ENCODE measurements at regions not wholly inside any gene's neighbourhood (a gene's known extent, or its start where the extent isn't known, plus 50 kb on each side); places are given as distances from the start of the nearest gene placed in this dataset.

- DNase-seq = no peak
- no peaks in the 10 kb centered on the region for H3K27me3 ChIP-seq (ENCODE audit: control insufficient read depth, insufficient read depth, low read length)
- no peaks in the 10 kb centered on the region for H3K36me3 ChIP-seq (replicated peaks; ENCODE audit: control insufficient read depth, insufficient read depth, low read length)
- no peak overlapping the region for H3K4me3 ChIP-seq (ENCODE audit: insufficient read depth, low read depth, low read length)
Observed at GRCh38 chr5:51872144-51872543, 488.9 kb downstream of the ISL1 start.

GRCh38 chr5:51881901-51882300, 498.7 kb downstream of the ISL1 start:
- no peaks in the 10 kb centered on the region for H3K36me3 ChIP-seq (replicated peaks; ENCODE audit: control insufficient read depth, insufficient read depth, low read length)
- peak; percentile 19 for DNase-seq
- no peak overlapping the region for H3K4me3 ChIP-seq (ENCODE audit: insufficient read depth, low read depth, low read length)
- H3K27me3 ChIP-seq (ENCODE audit: control insufficient read depth, insufficient read depth, low read length) = no peaks in the 10 kb centered on the region

- Histone ChIP-seq H3K27me3 (ENCODE audit: control insufficient read depth, insufficient read depth, low read length) (no peaks in the 10 kb centered on the region), H3K36me3 (replicated peaks; ENCODE audit: control insufficient read depth, insufficient read depth, low read length) (no peaks in the 10 kb centered on the region), H3K4me3 (ENCODE audit: insufficient read depth, low read depth, low read length) (no peak overlapping the region)
- no peak for DNase-seq
Observed at GRCh38 chr5:51882647-51883046, 499.4 kb downstream of the ISL1 start.

- Histone ChIP-seq H3K27me3 (ENCODE audit: control insufficient read depth, insufficient read depth, low read length) (no peaks in the 10 kb centered on the region), H3K36me3 (replicated peaks; ENCODE audit: control insufficient read depth, insufficient read depth, low read length) (no peaks in the 10 kb centered on the region), H3K4me3 (ENCODE audit: insufficient read depth, low read depth, low read length) (no peak overlapping the region)
- no peak for DNase-seq
Observed at GRCh38 chr5:51889703-51890102, 506.5 kb downstream of the ISL1 start.

GRCh38 chr5:51890435-51891116, 507.3 kb downstream of the ISL1 start:
- no peak for DNase-seq
- no peaks in the 10 kb centered on the region for H3K27me3 ChIP-seq (ENCODE audit: control insufficient read depth, insufficient read depth, low read length)
- no peak overlapping the region for H3K4me3 ChIP-seq (ENCODE audit: insufficient read depth, low read depth, low read length)
- H3K36me3 ChIP-seq (replicated peaks; ENCODE audit: control insufficient read depth, insufficient read depth, low read length) = no peaks in the 10 kb centered on the region

- no peak for DNase-seq
- H3K4me3 ChIP-seq (ENCODE audit: insufficient read depth, low read depth, low read length) = no peak overlapping the region
- H3K27me3 ChIP-seq (ENCODE audit: control insufficient read depth, insufficient read depth, low read length) = no peaks in the 10 kb centered on the region
- no peaks in the 10 kb centered on the region for H3K36me3 ChIP-seq (replicated peaks; ENCODE audit: control insufficient read depth, insufficient read depth, low read length)
Observed at GRCh38 chr5:51892680-51893079, 509.4 kb downstream of the ISL1 start.

GRCh38 chr5:51895834-51896233, 512.6 kb downstream of the ISL1 start:
- H3K4me3 ChIP-seq (ENCODE audit: insufficient read depth, low read depth, low read length) = no peak overlapping the region
- no peaks in the 10 kb centered on the region for H3K27me3 ChIP-seq (ENCODE audit: control insufficient read depth, insufficient read depth, low read length)
- no peak for DNase-seq

GRCh38 chr5:51902512-51902911, 519.3 kb downstream of the ISL1 start:
- no peaks in the 10 kb centered on the region for H3K27me3 ChIP-seq (ENCODE audit: control insufficient read depth, insufficient read depth, low read length)
- H3K36me3 ChIP-seq (replicated peaks; ENCODE audit: control insufficient read depth, insufficient read depth, low read length) = no peaks in the 10 kb centered on the region
- no peak for DNase-seq

More at GRCh38 chr5:51895834-51896233, 512.6 kb downstream of the ISL1 start:
- H3K36me3 ChIP-seq (replicated peaks; ENCODE audit: control insufficient read depth, insufficient read depth, low read length) = no peaks in the 10 kb centered on the region

GRCh38 chr5:51908215-51908614, 525.0 kb downstream of the ISL1 start:
- no peaks in the 10 kb centered on the region for H3K36me3 ChIP-seq (replicated peaks; ENCODE audit: control insufficient read depth, insufficient read depth, low read length)
- H3K4me3 ChIP-seq (ENCODE audit: insufficient read depth, low read depth, low read length) = no peak overlapping the region
- no peaks in the 10 kb centered on the region for H3K27me3 ChIP-seq (ENCODE audit: control insufficient read depth, insufficient read depth, low read length)
- DNase-seq = no peak

More at GRCh38 chr5:51902512-51902911, 519.3 kb downstream of the ISL1 start:
- H3K4me3 ChIP-seq (ENCODE audit: insufficient read depth, low read depth, low read length) = no peak overlapping the region

GRCh38 chr5:51944500-51945125, 561.4 kb downstream of the ISL1 start:
- Histone ChIP-seq H3K27me3 (ENCODE audit: control insufficient read depth, insufficient read depth, low read length) (no peaks in the 10 kb centered on the region), H3K36me3 (replicated peaks; ENCODE audit: control insufficient read depth, insufficient read depth, low read length) (no peaks in the 10 kb centered on the region), H3K4me3 (ENCODE audit: insufficient read depth, low read depth, low read length) (no peak overlapping the region)
- no peak for DNase-seq

- no peak for DNase-seq
- H3K36me3 ChIP-seq (replicated peaks; ENCODE audit: control insufficient read depth, insufficient read depth, low read length) = no peaks in the 10 kb centered on the region
- H3K27me3 ChIP-seq (ENCODE audit: control insufficient read depth, insufficient read depth, low read length) = no peaks in the 10 kb centered on the region
- no peak overlapping the region for H3K4me3 ChIP-seq (ENCODE audit: insufficient read depth, low read depth, low read length)
Observed at GRCh38 chr5:51958473-51958872, 575.2 kb downstream of the ISL1 start.

- H3K36me3 ChIP-seq (replicated peaks; ENCODE audit: control insufficient read depth, insufficient read depth, low read length) = no peaks in the 10 kb centered on the region
- no peak overlapping the region for H3K4me3 ChIP-seq (ENCODE audit: insufficient read depth, low read depth, low read length)
- no peaks in the 10 kb centered on the region for H3K27me3 ChIP-seq (ENCODE audit: control insufficient read depth, insufficient read depth, low read length)
- no peak for DNase-seq
Observed at GRCh38 chr5:51960617-51961121, 577.4 kb downstream of the ISL1 start.

- DNase-seq = no peak
- Histone ChIP-seq H3K4me3 (ENCODE audit: insufficient read depth, low read depth, low read length) (no peak overlapping the region), H3K27me3 (ENCODE audit: control insufficient read depth, insufficient read depth, low read length) (no peaks in the 10 kb centered on the region), H3K36me3 (replicated peaks; ENCODE audit: control insufficient read depth, insufficient read depth, low read length) (no peaks in the 10 kb centered on the region)
Observed at GRCh38 chr5:51961154-51961562, 577.9 kb downstream of the ISL1 start.

- no peaks in the 10 kb centered on the region for H3K36me3 ChIP-seq (replicated peaks; ENCODE audit: control insufficient read depth, insufficient read depth, low read length)
- no peak overlapping the region for H3K4me3 ChIP-seq (ENCODE audit: insufficient read depth, low read depth, low read length)
- no peaks in the 10 kb centered on the region for H3K27me3 ChIP-seq (ENCODE audit: control insufficient read depth, insufficient read depth, low read length)
- DNase-seq = peak; percentile 3
Observed at GRCh38 chr5:51968756-51969155, 585.5 kb downstream of the ISL1 start.

- no peak for DNase-seq
Observed at GRCh38 chr5:51974834-51975233, 591.6 kb downstream of the ISL1 start.

More at GRCh38 chr5:51974834-51975233, 591.6 kb downstream of the ISL1 start:
- no peaks in the 10 kb centered on the region for H3K27me3 ChIP-seq (ENCODE audit: control insufficient read depth, insufficient read depth, low read length)
- no peak overlapping the region for H3K4me3 ChIP-seq (ENCODE audit: insufficient read depth, low read depth, low read length)
- no peaks in the 10 kb centered on the region for H3K36me3 ChIP-seq (replicated peaks; ENCODE audit: control insufficient read depth, insufficient read depth, low read length)

Data from H7 (cell line).